22Rv1 (cell line): ENCODE measurements at regions not wholly inside any gene's neighbourhood (a gene's known extent, or its start where the extent isn't known, plus 50 kb on each side); places are given as distances from the start of the nearest gene placed in this dataset.

Experiments used
- H3K27ac ChIP-seq: fragments of 450-650 bp; 2 replicates; pipeline ENCODE4 v1.5.1; 2017
- ZFX ChIP-seq: fragments of 450-650 bp; IDR thresholded peaks from 2 replicates; pipeline ENCODE4 v1.6.1; 2017; ENCODE audit warnings: antibody characterized with exemption, borderline replicate concordance
- TF ChIP-seq, protein P1 (sequence below): fragments of 450-650 bp; IDR thresholded peaks from 2 replicates; pipeline ENCODE4 v1.5.1; 2017; ENCODE audit warnings: mild to moderate bottlenecking

DNA sequence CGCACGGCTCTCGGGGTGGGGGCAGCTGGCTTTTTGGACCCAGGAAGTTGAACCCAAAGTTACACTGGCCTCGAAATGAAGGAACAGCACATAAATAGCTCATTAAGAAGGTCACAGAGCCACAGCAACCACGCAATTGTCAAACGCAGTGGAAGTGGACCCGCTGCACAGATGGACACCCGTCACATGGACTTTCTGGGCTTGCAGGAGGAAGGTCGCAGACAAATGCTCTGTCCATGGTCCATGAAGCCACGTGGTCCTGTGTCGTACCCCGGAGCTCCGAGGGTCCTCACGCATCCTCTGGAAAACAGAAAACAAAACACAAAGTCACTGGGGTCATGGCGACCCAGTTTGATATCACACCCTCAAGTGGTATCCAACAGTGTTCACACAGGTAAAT lies 308.1 kb upstream of the SALL3 start:
- no peak for TF ChIP-seq ZFX
- TF ChIP-seq, protein P1, sequence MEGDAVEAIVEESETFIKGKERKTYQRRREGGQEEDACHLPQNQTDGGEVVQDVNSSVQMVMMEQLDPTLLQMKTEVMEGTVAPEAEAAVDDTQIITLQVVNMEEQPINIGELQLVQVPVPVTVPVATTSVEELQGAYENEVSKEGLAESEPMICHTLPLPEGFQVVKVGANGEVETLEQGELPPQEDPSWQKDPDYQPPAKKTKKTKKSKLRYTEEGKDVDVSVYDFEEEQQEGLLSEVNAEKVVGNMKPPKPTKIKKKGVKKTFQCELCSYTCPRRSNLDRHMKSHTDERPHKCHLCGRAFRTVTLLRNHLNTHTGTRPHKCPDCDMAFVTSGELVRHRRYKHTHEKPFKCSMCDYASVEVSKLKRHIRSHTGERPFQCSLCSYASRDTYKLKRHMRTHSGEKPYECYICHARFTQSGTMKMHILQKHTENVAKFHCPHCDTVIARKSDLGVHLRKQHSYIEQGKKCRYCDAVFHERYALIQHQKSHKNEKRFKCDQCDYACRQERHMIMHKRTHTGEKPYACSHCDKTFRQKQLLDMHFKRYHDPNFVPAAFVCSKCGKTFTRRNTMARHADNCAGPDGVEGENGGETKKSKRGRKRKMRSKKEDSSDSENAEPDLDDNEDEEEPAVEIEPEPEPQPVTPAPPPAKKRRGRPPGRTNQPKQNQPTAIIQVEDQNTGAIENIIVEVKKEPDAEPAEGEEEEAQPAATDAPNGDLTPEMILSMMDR: no peak
- H3K27ac ChIP-seq: no peak overlapping the region

DNA sequence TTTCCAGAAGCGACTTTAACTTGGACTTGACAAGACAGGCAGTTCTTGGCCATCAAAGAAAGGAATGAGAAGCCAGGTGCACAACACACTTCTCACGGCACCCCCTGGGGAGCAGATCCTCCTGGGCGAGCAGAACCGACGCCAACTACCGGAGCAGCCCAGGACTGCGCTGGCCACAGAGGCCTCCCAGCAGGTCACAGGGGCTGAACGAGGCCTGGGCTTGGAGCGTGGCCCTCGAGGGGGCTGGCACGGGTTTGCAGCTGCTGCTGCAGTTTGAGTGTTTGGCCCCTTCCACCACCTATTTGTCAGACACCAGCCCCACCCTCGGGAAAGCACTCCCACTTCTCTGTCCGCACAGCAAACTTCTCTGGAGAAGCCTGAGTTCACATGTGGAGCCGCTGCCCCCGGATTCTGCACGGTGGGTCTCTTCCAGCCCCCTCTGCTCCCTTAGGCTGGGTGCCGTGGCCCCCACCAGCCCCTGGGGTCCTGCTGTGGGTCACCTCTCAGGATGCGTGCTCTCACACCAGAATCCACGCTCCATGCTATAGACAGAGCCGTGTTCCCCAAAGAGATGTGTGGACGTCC lies 306.7 kb upstream of the SALL3 start:
- TF ChIP-seq, protein P1: no peak
- no peak for TF ChIP-seq ZFX
- H3K27ac ChIP-seq: no peak overlapping the region

DNA sequence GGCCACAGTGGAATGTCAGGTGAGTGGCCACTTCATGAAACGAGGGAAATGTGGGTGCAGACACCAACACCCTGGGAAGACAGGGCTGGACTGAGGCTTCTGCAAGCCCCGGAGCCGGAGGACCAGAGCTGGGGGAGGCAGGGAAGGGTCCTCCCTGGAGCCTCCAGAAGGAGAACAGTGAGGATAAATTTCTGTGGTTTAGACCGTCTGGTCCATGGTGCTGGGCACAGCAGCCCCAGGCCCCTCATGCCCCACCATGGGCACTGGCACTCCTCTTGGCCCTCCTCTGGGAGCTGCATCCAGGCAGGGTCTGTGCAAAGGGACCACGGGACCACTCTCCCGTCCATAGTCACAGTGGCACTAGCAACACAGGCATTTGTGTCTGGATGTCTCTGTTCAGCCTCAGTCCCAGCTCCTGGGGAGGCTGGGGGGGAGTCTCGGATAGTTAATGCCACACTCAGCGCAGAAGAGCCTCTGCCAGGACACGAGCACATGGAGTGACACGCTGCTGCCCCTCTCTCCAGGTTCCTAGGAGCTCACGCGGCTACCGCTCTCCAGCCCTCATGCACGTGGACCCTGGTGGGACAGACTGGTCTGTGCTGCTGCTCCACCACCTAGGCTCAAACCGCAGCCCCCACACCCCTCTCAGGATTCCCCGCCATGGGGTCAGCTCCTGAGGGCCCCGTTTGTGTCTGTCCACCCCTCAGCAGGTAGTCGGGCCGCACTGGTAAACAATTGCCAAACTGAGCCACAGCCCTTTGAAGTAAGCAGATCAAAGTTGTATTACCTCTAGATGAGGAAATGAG lies 305.9 kb upstream of the SALL3 start:
- TF ChIP-seq, protein P1: no peak
- no peak for TF ChIP-seq ZFX
- H3K27ac ChIP-seq: no peak overlapping the region

DNA sequence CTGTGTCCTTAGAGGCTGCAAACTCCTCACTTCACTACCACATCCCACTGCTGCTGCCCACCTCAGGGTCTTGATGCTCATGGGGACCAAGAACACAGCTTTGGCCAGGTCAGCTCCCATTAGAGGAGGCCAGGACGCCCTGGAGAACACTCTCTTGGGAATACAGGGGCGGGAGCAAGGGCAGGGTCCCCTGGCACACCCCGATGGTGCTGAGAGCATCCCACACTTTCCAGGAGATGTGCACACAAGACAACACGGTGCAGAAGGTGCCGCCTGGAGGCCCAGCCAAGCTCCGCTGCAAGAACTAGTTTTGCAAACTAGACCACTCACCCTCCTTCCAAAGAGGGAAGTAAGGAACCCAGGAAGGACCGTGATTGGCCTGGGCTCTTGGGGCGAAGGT lies 304.4 kb upstream of the SALL3 start:
- no peak overlapping the region for H3K27ac ChIP-seq
- TF ChIP-seq, protein P1: no peak
- no peak for TF ChIP-seq ZFX

DNA sequence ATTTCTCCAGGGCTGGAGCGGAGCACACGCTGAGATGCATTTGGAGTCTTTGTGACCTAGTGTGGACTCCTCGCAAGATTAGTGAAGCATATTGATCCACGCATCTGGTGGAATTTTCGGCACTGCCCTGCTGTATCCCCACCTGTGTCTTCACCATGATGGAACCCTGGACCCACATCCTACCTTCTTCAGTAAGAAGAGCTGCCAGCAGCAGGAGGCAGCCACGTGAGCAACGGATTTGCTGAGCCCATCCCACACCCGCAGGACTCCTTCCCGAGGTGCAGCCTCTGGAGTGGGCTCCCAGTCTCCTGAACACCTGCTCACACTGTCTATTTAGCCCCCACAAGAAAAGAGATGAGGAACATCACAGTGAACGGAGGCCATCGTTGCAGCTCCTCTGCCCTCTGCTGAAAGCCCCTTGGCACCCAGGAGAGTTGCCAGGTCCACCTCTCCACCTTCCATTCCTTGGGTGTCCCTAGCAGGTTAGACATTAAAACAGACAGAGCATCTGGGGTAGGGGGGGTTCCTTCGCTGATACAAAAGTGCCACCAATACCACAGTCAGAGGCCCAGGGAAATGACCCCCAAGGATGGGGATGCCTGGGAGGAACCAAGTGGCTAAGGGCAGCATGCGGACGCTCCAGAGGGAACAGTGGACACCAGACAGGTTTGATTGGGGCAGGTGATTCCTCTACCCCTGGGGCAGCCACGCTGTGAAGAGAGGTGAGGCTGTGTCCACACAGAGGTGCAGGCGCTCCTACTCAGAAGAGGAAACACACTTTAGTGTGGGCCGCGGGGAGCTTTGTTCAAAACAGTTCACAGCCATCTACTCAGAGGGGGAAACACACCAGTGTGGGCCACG lies 302.8 kb upstream of the SALL3 start:
- H3K27ac ChIP-seq: no peak overlapping the region
- TF ChIP-seq, protein P1: no peak
- TF ChIP-seq ZFX: no peak

DNA sequence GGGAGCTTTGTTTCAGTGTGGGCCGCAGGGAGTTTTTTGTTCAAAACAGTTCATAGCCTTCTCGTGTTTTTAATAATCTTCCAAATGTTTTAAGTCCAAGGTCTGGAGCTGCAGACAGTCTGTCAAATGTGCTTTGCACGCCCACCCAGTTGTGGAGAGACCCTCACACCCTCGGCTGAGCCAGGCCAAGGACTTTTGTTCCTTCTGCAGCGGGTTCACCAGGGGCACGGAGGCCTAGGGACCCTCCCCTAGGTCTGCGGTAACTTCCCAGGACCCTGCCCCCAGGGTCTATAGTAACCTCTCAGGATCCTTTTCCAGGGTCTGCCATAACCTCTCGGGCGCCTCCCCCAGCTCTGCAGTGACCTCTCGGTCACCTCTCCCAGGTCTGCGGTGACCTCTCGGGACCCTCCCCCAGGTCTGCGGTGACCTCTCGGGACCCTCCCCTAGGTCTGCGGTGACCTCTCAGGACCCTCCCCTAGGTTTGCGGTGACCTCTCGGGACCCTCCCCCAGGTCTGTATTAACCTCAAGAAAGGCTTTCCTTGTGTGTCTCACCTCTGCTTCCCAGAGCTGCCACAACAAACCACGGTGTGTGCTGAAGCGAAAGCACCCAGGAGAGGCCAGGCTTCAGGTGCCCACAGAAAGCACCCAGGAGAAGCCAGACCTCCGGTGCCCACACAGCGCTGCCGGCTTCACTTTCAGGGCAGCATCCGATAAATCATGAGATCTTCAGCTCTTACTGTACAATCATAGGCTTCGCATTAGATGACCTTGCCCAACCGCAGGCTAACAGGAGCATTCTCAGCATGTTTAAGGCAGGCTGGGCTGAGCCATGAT lies 301.9 kb upstream of the SALL3 start:
- no peak overlapping the region for H3K27ac ChIP-seq
- TF ChIP-seq, protein P1: no peak
- TF ChIP-seq ZFX: no peak
